Large intestine (tissue), 3 donors: ENCODE measurements at regions not wholly inside any gene's neighbourhood (a gene's known extent, or its start where the extent isn't known, plus 50 kb on each side); places are given as distances from the start of the nearest gene placed in this dataset.

Experiments
- DNase-seq, 2 donors: peaks; one replicate each; pipeline versions ENCODE4 v3.0.0 to v3.0.0-alpha.2; 2013
- H3K27ac ChIP-seq: one replicate; pipeline ENCODE4 v1.5.1; 2013; ENCODE audit warnings: low read length
- H3K27me3 ChIP-seq: 2 replicates; pipeline ENCODE4 v1.6.1; 2013; ENCODE audit warnings: low read length; ENCODE audit not compliant: control insufficient read depth, insufficient read depth
- H3K36me3 ChIP-seq: 2 replicates; pipeline ENCODE4 v1.6.1; 2013; ENCODE audit warnings: low read length; ENCODE audit not compliant: control insufficient read depth, insufficient read depth
- H3K4me1 ChIP-seq: one replicate; pipeline ENCODE4 v1.6.1; 2013; ENCODE audit warnings: low read length; ENCODE audit not compliant: control insufficient read depth, insufficient read depth
- H3K4me3 ChIP-seq: one replicate; pipeline ENCODE4 v1.5.1; 2013; ENCODE audit warnings: low read length
- H3K9me3 ChIP-seq: one replicate; pipeline ENCODE4 v1.6.1; 2013; ENCODE audit warnings: mild to moderate bottlenecking, low read depth, low read length, moderate library complexity; ENCODE audit not compliant: control insufficient read depth
- whole genome bisulfite sequencing: methylation state at CpG from one replicate; pipeline ENCODE4 v1.1.5; 2013; ENCODE audit warnings: low lambda C conversion rate; ENCODE audit not compliant: insufficient coverage; 5-methylcytosine and 5-hydroxymethylcytosine counted together

- no peak overlapping the region for H3K4me3 ChIP-seq
- H3K27ac ChIP-seq: no peak overlapping the region
- no peaks in the 10 kb centered on the region for H3K9me3 ChIP-seq
- WGBS: 40% methylated on average over 1 of the region's 2 CpGs
- peaks cover 2% of the 10 kb centered on the region for H3K27me3 ChIP-seq
- H3K4me1 ChIP-seq: peaks cover 6% of the 10 kb centered on the region
- no peaks in the 10 kb centered on the region for H3K36me3 ChIP-seq
- DNase-seq: peak; percentile 40 to 82
These were observed 165.8 kb downstream of the INSIG2 start for GRCh38 chr2:118254116-118254515.

- H3K9me3 ChIP-seq: no peaks in the 10 kb centered on the region
- peaks cover 12% of the 10 kb centered on the region for H3K27me3 ChIP-seq
- no peak overlapping the region for H3K27ac ChIP-seq
- DNase-seq: no peak
- no CpG with 5 or more reads among the region's 3 CpGs for WGBS
- H3K4me3 ChIP-seq: no peak overlapping the region
- no peaks in the 10 kb centered on the region for H3K36me3 ChIP-seq
- H3K4me1 ChIP-seq: peaks cover 6% of the 10 kb centered on the region
These were observed 163.2 kb downstream of the INSIG2 start for GRCh38 chr2:118251427-118251826.

- peaks cover 6% of the 10 kb centered on the region for H3K4me1 ChIP-seq
- H3K36me3 ChIP-seq: no peaks in the 10 kb centered on the region
- no peaks in the 10 kb centered on the region for H3K9me3 ChIP-seq
- DNase-seq: no peak
- no CpG with 5 or more reads among the region's 5 CpGs for WGBS
- H3K27me3 ChIP-seq: peaks cover 12% of the 10 kb centered on the region
- H3K27ac ChIP-seq: no peak overlapping the region
- H3K4me3 ChIP-seq: no peak overlapping the region
These were observed 162.2 kb downstream of the INSIG2 start for GRCh38 chr2:118250463-118250862.

- H3K9me3 ChIP-seq: no peaks in the 10 kb centered on the region
- WGBS: 72% methylated on average over 3 of the region's 4 CpGs
- no peaks in the 10 kb centered on the region for H3K36me3 ChIP-seq
- peaks cover 6% of the 10 kb centered on the region for H3K4me1 ChIP-seq
- H3K27ac ChIP-seq: no peak overlapping the region
- no peak overlapping the region for H3K4me3 ChIP-seq
- H3K27me3 ChIP-seq: peaks cover 12% of the 10 kb centered on the region
- no peak for DNase-seq
These were observed 161.7 kb downstream of the INSIG2 start for GRCh38 chr2:118250001-118250400.

GRCh38 chr2:118249531-118249930 lies 161.3 kb downstream of the INSIG2 start:
- Histone ChIP-seq H3K4me1 (peaks cover 6% of the 10 kb centered on the region), H3K36me3 (no peaks in the 10 kb centered on the region), H3K27ac (no peak overlapping the region), H3K27me3 (peaks cover 15% of the 10 kb centered on the region), H3K9me3 (no peaks in the 10 kb centered on the region), H3K4me3 (no peak overlapping the region)
- WGBS: 83% methylated on average over 1 of the region's 6 CpGs
- no peak for DNase-seq

GRCh38 chr2:118246726-118247125 lies 158.5 kb downstream of the INSIG2 start:
- Histone ChIP-seq H3K4me3 (no peak overlapping the region), H3K27me3 (peaks cover 33% of the 10 kb centered on the region), H3K27ac (no peak overlapping the region), H3K9me3 (no peaks in the 10 kb centered on the region), H3K36me3 (no peaks in the 10 kb centered on the region), H3K4me1 (no peaks in the 10 kb centered on the region)
- DNase-seq: no peak
- WGBS: no CpG with 5 or more reads among the region's 5 CpGs

GRCh38 chr2:118246079-118246478 lies 157.8 kb downstream of the INSIG2 start:
- no peaks in the 10 kb centered on the region for H3K4me1 ChIP-seq
- WGBS: no CpG with 5 or more reads among the region's 4 CpGs
- H3K36me3 ChIP-seq: no peaks in the 10 kb centered on the region
- no peak overlapping the region for H3K27ac ChIP-seq
- no peak overlapping the region for H3K4me3 ChIP-seq
- no peak for DNase-seq
- no peaks in the 10 kb centered on the region for H3K9me3 ChIP-seq
- H3K27me3 ChIP-seq: peaks cover 33% of the 10 kb centered on the region

GRCh38 chr2:118244686-118245085 lies 156.4 kb downstream of the INSIG2 start:
- DNase-seq: no peak

GRCh38 chr2:118243031-118243430 lies 154.8 kb downstream of the INSIG2 start:
- WGBS: no CpG with 5 or more reads among the region's 2 CpGs

More at GRCh38 chr2:118244686-118245085, 156.4 kb downstream of the INSIG2 start:
- Histone ChIP-seq H3K4me1 (no peaks in the 10 kb centered on the region), H3K36me3 (no peaks in the 10 kb centered on the region), H3K4me3 (no peak overlapping the region), H3K27ac (no peak overlapping the region), H3K27me3 (peaks cover 31% of the 10 kb centered on the region), H3K9me3 (no peaks in the 10 kb centered on the region)
- WGBS: no CpG with 5 or more reads among the region's 1 CpG

GRCh38 chr2:118242216-118242615 lies 153.9 kb downstream of the INSIG2 start:
- no peak overlapping the region for H3K27ac ChIP-seq
- H3K36me3 ChIP-seq: no peaks in the 10 kb centered on the region
- WGBS: no CpG with 5 or more reads among the region's 2 CpGs
- DNase-seq: no peak
- no peaks in the 10 kb centered on the region for H3K9me3 ChIP-seq
- H3K4me1 ChIP-seq: no peaks in the 10 kb centered on the region
- peaks cover 32% of the 10 kb centered on the region for H3K27me3 ChIP-seq
- H3K4me3 ChIP-seq: no peak overlapping the region

More at GRCh38 chr2:118243031-118243430, 154.8 kb downstream of the INSIG2 start:
- Histone ChIP-seq H3K27ac (no peak overlapping the region), H3K4me1 (no peaks in the 10 kb centered on the region), H3K36me3 (no peaks in the 10 kb centered on the region), H3K27me3 (peaks cover 28% of the 10 kb centered on the region), H3K9me3 (no peaks in the 10 kb centered on the region), H3K4me3 (no peak overlapping the region)
- DNase-seq: no peak

GRCh38 chr2:118241128-118241527 lies 152.9 kb downstream of the INSIG2 start:
- no CpG with 5 or more reads among the region's 8 CpGs for WGBS
- no peak for DNase-seq
- H3K27me3 ChIP-seq: peaks cover 36% of the 10 kb centered on the region

More at GRCh38 chr2:118241128-118241527, 152.9 kb downstream of the INSIG2 start:
- Histone ChIP-seq H3K4me1 (no peaks in the 10 kb centered on the region), H3K4me3 (no peak overlapping the region), H3K9me3 (no peaks in the 10 kb centered on the region), H3K36me3 (no peaks in the 10 kb centered on the region), H3K27ac (no peak overlapping the region)
